Hepatocyte (in vitro differentiated cells): ENCODE measurements at regions not wholly inside any gene's neighbourhood (a gene's known extent, or its start where the extent isn't known, plus 50 kb on each side); places are given as distances from the start of the nearest gene placed in this dataset.

Experiments used
- DNase-seq: peaks from one replicate; pipeline ENCODE4 v3.0.0-alpha.2; 2016; ENCODE audit warnings: low spot score
- H2AFZ ChIP-seq: fragments of 200-600 bp; sonication (generic); 2 replicates; pipeline ENCODE4 v1.6.0; 2016; ENCODE audit warnings: antibody characterized with exemption, mild to moderate bottlenecking
- H3K27ac ChIP-seq: fragments of 200-600 bp; sonication (generic); 2 replicates; pipeline ENCODE4 v1.5.1; 2016; ENCODE audit warnings: mild to moderate bottlenecking
- H3K27me3 ChIP-seq: fragments of 200-600 bp; sonication (generic); 2 replicates; pipeline ENCODE4 v1.6.1; 2016
- H3K36me3 ChIP-seq: fragments of 200-600 bp; sonication (generic); replicated peaks from 2 replicates; pipeline ENCODE4 v1.5.1; 2016; ENCODE audit warnings: low read depth; ENCODE audit not compliant: insufficient read depth
- H3K4me1 ChIP-seq: fragments of 200-600 bp; sonication (generic); 2 replicates; pipeline ENCODE4 v1.5.1; 2016; ENCODE audit warnings: mild to moderate bottlenecking, moderate library complexity; ENCODE audit not compliant: insufficient read depth
- H3K4me2 ChIP-seq: fragments of 200-600 bp; sonication (generic); 2 replicates; pipeline ENCODE4 v1.6.0; 2016
- H3K4me3 ChIP-seq: fragments of 200-600 bp; sonication (generic); 2 replicates; pipeline ENCODE4 v1.5.1; 2016; ENCODE audit warnings: mild to moderate bottlenecking
- H3K79me2 ChIP-seq: fragments of 200-600 bp; sonication (generic); 2 replicates; pipeline ENCODE4 v1.6.0; 2017; ENCODE audit warnings: mild to moderate bottlenecking
- H3K9me2 ChIP-seq: fragments of 200-600 bp; sonication (generic); replicated peaks from 2 replicates; pipeline ENCODE4 v1.6.0; 2017; ENCODE audit warnings: mild to moderate bottlenecking; ENCODE audit not compliant: insufficient read depth
- H3K9me3 ChIP-seq: fragments of 200-600 bp; sonication (generic); 2 replicates; pipeline ENCODE4 v1.5.1; 2016; ENCODE audit warnings: low read depth, mild to moderate bottlenecking
- H4K20me1 ChIP-seq: fragments of 200-600 bp; sonication (generic); 2 replicates; pipeline ENCODE4 v1.6.0; 2016; ENCODE audit warnings: mild to moderate bottlenecking; ENCODE audit not compliant: insufficient read depth, poor library complexity, severe bottlenecking
- EZH2 ChIP-seq: fragments of 200-600 bp; sonication (generic); IDR thresholded peaks from 2 replicates; pipeline ENCODE4 v1.6.1; 2016; ENCODE audit warnings: antibody characterized with exemption, mild to moderate bottlenecking, borderline replicate concordance
- EZH2phosphoT487 ChIP-seq: fragments of 200-600 bp; sonication (generic); IDR thresholded peaks from one replicate; pipeline ENCODE4 v1.6.1; 2018; ENCODE audit warnings: antibody characterized with exemption, mild to moderate bottlenecking, low read depth, moderate library complexity; ENCODE audit not compliant: unreplicated experiment, severe bottlenecking
- WGBS: methylation state at CpG from one replicate; pipeline ENCODE4 v1.1.6; 2016; ENCODE audit warnings: low lambda C conversion rate; ENCODE audit errors: missing lambda C conversion rate; 5-methylcytosine and 5-hydroxymethylcytosine counted together
- TF ChIP-seq, protein P1 (sequence below): fragments of 200-600 bp; sonication (generic); IDR thresholded peaks from 2 replicates; pipeline ENCODE4 v1.5.1; 2016; ENCODE audit warnings: antibody characterized with exemption, mild to moderate bottlenecking; ENCODE audit not compliant: poor library complexity

DNA sequence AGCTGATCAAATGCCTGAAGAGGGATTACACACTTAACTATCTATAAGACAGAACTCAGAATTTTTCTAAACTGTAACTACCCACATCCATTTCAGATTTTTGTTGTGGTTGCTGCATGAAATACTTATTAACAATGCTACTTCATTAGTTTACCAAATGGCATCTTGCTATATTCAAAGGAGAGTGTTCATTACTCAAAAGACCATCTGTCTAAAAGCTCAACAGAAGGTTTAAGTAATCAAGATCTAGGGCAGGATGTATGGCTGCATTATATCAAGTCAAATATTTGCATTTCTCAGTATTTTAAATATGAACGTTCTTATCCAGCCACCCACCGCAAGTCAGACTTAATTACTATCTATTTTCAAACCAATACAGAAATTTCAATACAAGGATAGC lies 79.9 kb downstream of the SIPA1L2 start:
- TF ChIP-seq EZH2 (no peak), EZH2phosphoT487 (no peak)
- TF ChIP-seq, protein P1, sequence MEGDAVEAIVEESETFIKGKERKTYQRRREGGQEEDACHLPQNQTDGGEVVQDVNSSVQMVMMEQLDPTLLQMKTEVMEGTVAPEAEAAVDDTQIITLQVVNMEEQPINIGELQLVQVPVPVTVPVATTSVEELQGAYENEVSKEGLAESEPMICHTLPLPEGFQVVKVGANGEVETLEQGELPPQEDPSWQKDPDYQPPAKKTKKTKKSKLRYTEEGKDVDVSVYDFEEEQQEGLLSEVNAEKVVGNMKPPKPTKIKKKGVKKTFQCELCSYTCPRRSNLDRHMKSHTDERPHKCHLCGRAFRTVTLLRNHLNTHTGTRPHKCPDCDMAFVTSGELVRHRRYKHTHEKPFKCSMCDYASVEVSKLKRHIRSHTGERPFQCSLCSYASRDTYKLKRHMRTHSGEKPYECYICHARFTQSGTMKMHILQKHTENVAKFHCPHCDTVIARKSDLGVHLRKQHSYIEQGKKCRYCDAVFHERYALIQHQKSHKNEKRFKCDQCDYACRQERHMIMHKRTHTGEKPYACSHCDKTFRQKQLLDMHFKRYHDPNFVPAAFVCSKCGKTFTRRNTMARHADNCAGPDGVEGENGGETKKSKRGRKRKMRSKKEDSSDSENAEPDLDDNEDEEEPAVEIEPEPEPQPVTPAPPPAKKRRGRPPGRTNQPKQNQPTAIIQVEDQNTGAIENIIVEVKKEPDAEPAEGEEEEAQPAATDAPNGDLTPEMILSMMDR: no peak
- H3K4me2 ChIP-seq: no peak overlapping the region
- H3K4me3 ChIP-seq: no peak overlapping the region
- H3K79me2 ChIP-seq: peaks cover 81% of the 10 kb centered on the region
- no peak overlapping the region for H2AFZ ChIP-seq
- H3K9me3 ChIP-seq: no peaks in the 10 kb centered on the region
- no peak for DNase-seq
- peaks cover 5% of the 10 kb centered on the region for H4K20me1 ChIP-seq
- 36% methylated on average over 2 of the region's 2 CpGs for WGBS
- H3K9me2 ChIP-seq: no peaks in the 10 kb centered on the region
- no peaks in the 10 kb centered on the region for H3K27me3 ChIP-seq
- H3K4me1 ChIP-seq: peaks cover 47% of the 10 kb centered on the region
- no peak overlapping the region for H3K27ac ChIP-seq
- no peaks in the 10 kb centered on the region for H3K36me3 ChIP-seq

DNA sequence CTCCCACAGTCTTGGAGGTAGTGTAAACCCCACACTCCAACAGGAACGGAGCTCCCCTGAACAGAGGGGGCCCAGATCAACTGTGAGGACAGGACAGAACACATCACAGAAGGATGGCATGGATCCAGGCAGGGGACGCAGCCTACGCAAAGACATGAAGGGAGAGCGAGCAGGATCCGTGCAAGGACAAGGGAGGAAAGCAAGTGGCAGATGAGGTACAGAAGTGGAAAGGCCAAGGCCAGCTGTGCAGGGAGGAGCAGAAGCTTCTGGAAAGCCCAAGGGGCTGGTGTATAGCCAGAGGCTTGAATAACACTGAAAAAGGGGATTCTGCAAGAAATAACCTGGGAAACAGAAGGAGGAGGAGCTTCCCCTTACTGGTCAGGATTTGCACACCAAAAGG lies 81.2 kb downstream of the SIPA1L2 start:
- no peak for TF ChIP-seq EZH2phosphoT487
- TF ChIP-seq EZH2: no peak
- no peak overlapping the region for H2AFZ ChIP-seq
- no peaks in the 10 kb centered on the region for H3K9me3 ChIP-seq
- H3K9me2 ChIP-seq: no peaks in the 10 kb centered on the region
- no peak overlapping the region for H3K4me2 ChIP-seq
- H3K4me3 ChIP-seq: no peak overlapping the region
- peaks cover 84% of the 10 kb centered on the region for H3K79me2 ChIP-seq
- H4K20me1 ChIP-seq: peaks cover 9% of the 10 kb centered on the region
- no peaks in the 10 kb centered on the region for H3K36me3 ChIP-seq
- H3K27me3 ChIP-seq: no peaks in the 10 kb centered on the region
- 88% methylated on average over 5 of the region's 5 CpGs for WGBS
- H3K4me1 ChIP-seq: peaks cover 34% of the 10 kb centered on the region
- no peak for DNase-seq
- no peak overlapping the region for H3K27ac ChIP-seq

DNA sequence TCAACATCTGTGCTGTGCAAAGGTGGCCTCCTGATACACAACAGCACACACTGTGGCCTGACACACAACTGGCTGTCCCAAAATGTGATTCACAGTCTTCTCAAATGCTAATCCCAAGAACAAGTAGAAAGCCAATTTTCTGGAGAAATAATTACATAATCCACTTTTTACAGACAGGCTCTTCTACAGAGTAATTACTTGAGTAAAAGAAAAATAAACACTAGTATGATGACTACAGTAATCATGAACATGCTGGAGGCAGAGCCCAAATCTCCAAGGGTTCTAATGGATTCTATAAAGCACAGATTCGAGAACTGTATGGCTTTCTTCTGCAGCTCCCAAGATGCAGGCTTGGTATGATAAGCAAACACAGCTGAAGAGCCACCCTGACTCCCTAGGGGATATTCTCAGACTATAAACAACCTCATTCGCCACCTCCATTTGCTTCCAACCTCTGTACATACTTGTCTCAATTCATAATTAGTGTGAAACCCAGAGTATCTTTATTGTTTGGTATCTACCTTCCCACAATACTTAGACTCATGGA lies 81.9 kb downstream of the SIPA1L2 start:
- no peaks in the 10 kb centered on the region for H3K9me2 ChIP-seq
- H3K79me2 ChIP-seq: peaks cover 91% of the 10 kb centered on the region
- no peak overlapping the region for H2AFZ ChIP-seq
- H3K4me3 ChIP-seq: no peak overlapping the region
- WGBS: 66% methylated on average over 2 of the region's 2 CpGs
- H3K27me3 ChIP-seq: no peaks in the 10 kb centered on the region
- no peak for TF ChIP-seq EZH2
- TF ChIP-seq EZH2phosphoT487: no peak
- TF ChIP-seq, protein P1: no peak
- no peaks in the 10 kb centered on the region for H3K9me3 ChIP-seq
- H3K27ac ChIP-seq: no peak overlapping the region
- no peaks in the 10 kb centered on the region for H3K36me3 ChIP-seq
- DNase-seq: no peak
- H3K4me2 ChIP-seq: no peak overlapping the region
- peaks cover 32% of the 10 kb centered on the region for H3K4me1 ChIP-seq
- peaks cover 9% of the 10 kb centered on the region for H4K20me1 ChIP-seq

DNA sequence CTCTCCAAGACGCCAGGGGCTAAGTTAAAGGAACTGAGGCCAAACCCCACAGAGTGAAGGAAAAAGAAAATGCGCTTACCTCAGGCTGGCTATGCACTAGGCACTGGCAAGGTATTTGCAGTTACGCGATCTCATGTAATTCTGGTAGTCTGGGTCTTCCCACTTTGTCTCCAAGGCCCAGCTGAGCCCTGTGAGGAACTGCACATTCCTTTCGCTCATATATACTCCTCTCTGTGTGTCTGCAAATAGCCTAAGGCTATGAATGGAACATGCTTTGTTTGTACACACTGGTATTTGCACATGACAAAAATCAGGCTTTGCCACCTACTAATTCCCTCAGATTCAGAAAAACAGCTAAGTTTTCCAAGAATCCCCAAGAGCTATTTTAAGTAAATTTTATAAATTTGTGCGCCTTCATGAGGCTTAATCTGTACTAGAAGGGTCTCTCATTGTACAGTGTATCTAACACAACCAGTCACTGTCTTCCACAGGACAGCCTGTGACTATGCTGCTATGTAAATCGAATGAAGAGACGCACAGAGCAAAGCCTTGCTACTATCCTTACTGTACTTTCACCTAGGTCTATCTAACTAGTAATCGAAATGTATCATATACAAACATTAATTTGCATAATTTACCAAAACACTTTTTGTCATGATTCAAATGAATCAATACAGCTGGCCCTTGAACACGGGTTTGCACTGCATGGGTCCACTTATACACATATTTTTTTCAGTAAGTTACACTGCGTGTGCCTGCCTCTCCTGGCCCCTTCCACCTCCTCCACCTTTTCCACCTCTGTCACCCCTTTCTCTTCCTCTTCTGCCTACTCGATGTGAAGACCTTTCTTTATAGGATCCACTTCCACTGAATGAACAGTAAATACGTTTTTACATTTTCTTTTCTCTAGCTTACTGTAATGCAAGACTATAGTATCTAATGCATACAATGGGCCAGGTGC lies 87.0 kb downstream of the SIPA1L2 start:
- no peak overlapping the region for H2AFZ ChIP-seq

More for the DNA sequence above, 87.0 kb downstream of the SIPA1L2 start:
- Histone ChIP-seq H3K9me2 (no peaks in the 10 kb centered on the region), H3K36me3 (no peaks in the 10 kb centered on the region), H3K27me3 (no peaks in the 10 kb centered on the region), H3K79me2 (peaks cover 93% of the 10 kb centered on the region), H3K4me1 (peaks cover 17% of the 10 kb centered on the region), H4K20me1 (peaks cover 8% of the 10 kb centered on the region), H3K4me3 (no peak overlapping the region), H3K27ac (no peak overlapping the region), H3K4me2 (no peak overlapping the region), H3K9me3 (no peaks in the 10 kb centered on the region)
- no peak for DNase-seq
- WGBS: 86% methylated on average over 13 of the region's 13 CpGs
- TF ChIP-seq EZH2phosphoT487 (no peak), EZH2 (no peak)
- TF ChIP-seq, protein P1: no peak
